GM23248 (cell line): ENCODE measurements at regions not wholly inside any gene's neighbourhood (a gene's known extent, or its start where the extent isn't known, plus 50 kb on each side); places are given as distances from the start of the nearest gene placed in this dataset.

ENCODE experiments used
- DNase-seq: peaks from one replicate; pipeline ENCODE4 v3.0.0-alpha.2; 2015
- H2AFZ ChIP-seq: fragments of 200-600 bp; sonication (generic); 2 replicates; pipeline ENCODE4 v1.6.1; 2016; ENCODE audit warnings: antibody characterized with exemption
- H3F3A ChIP-seq: fragments of 200-600 bp; sonication (generic); 2 replicates; pipeline ENCODE4 v1.6.1; 2016; ENCODE audit warnings: mild to moderate bottlenecking, antibody characterized with exemption, mixed run types; ENCODE audit not compliant: insufficient read depth
- H3K27ac ChIP-seq: fragments of 200-600 bp; sonication (generic); 2 replicates; pipeline ENCODE4 v1.5.1; 2016; ENCODE audit warnings: mild to moderate bottlenecking
- H3K27me3 ChIP-seq: fragments of 200-600 bp; sonication (generic); replicated peaks from 2 replicates; pipeline ENCODE4 v1.6.1; 2016; ENCODE audit warnings: mild to moderate bottlenecking; ENCODE audit not compliant: insufficient read depth
- H3K36me3 ChIP-seq: fragments of 200-600 bp; sonication (generic); 2 replicates; pipeline ENCODE4 v1.6.1; 2016; ENCODE audit warnings: low read depth, mild to moderate bottlenecking
- H3K4me1 ChIP-seq: fragments of 200-600 bp; sonication (generic); 2 replicates; pipeline ENCODE4 v1.6.1; 2016; ENCODE audit warnings: mild to moderate bottlenecking; ENCODE audit not compliant: insufficient read depth
- H3K4me2 ChIP-seq: fragments of 200-600 bp; sonication (generic); one replicate; pipeline ENCODE4 v1.6.1; 2016; ENCODE audit warnings: mild to moderate bottlenecking; ENCODE audit not compliant: unreplicated experiment
- H3K4me3 ChIP-seq: fragments of 200-600 bp; sonication (generic); 2 replicates; pipeline ENCODE4 v1.5.1; 2016; ENCODE audit warnings: mild to moderate bottlenecking
- H3K79me2 ChIP-seq: fragments of 200-600 bp; sonication (generic); 2 replicates; pipeline ENCODE4 v1.6.1; 2016; ENCODE audit warnings: mild to moderate bottlenecking; ENCODE audit not compliant: insufficient read depth
- H3K9ac ChIP-seq: fragments of 200-600 bp; sonication (generic); 2 replicates; pipeline ENCODE4 v1.6.1; 2016; ENCODE audit warnings: mild to moderate bottlenecking
- H3K9me2 ChIP-seq: fragments of 200-600 bp; sonication (generic); 2 replicates; pipeline ENCODE4 v1.6.1; 2016; ENCODE audit warnings: mixed run types, mild to moderate bottlenecking, moderate library complexity; ENCODE audit not compliant: insufficient read depth
- H3K9me3 ChIP-seq: fragments of 200-600 bp; sonication (generic); one replicate; pipeline ENCODE4 v1.6.1; 2017; ENCODE audit warnings: low read depth
- H4K20me1 ChIP-seq: fragments of 200-600 bp; sonication (generic); 2 replicates; pipeline ENCODE4 v1.6.0; 2016; ENCODE audit not compliant: insufficient read depth
- EZH2 ChIP-seq: fragments of 200-600 bp; sonication (generic); IDR thresholded peaks from 2 replicates; pipeline ENCODE4 v1.6.1; 2018; ENCODE audit warnings: antibody characterized with exemption, mild to moderate bottlenecking; ENCODE audit not compliant: insufficient read depth, poor library complexity, severe bottlenecking
- EZH2phosphoT487 ChIP-seq: fragments of 200-600 bp; sonication (generic); IDR thresholded peaks from 2 replicates; pipeline ENCODE4 v1.6.1; 2018; ENCODE audit warnings: antibody characterized with exemption, moderate library complexity, mild to moderate bottlenecking, low read depth; ENCODE audit not compliant: insufficient read depth
- WGBS, 2 experiments: methylation state at CpG; one replicate each; pipeline ENCODE4 v1.1.6; 2015 to 2017; ENCODE audit warnings: low lambda C conversion rate in 2 of 2, low coverage in 1 of 2; ENCODE audit errors: missing lambda C conversion rate in 2 of 2; 5-methylcytosine and 5-hydroxymethylcytosine counted together
- in situ Hi-C: fragments of 300-500 bp; cut with MboI; formaldehyde crosslinking; loops from 2 replicates; pipeline ENCODE4 v1.15.0; 2020

DNA sequence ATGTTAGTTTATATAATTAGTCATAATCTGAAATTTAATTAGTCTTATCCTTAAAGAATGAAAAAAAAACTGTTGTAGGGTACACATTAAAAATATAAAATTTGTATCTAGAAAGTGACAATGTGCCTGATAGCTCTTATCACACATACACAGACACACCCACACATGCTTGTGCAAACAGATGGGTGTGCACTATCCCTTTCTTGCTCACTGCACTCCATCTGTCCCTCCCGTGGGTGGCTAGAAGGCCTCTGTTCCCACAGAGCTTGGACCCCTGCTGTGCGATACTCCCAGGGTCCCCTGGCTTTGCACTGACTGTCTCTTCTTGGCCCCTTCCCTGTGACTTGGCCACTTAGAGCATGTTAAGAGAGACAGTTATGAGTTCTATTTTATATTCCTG is 123.9 kb upstream of the ACKR3 start:
- no peaks in the 10 kb centered on the region for H3K36me3 ChIP-seq
- H3K9me3 ChIP-seq: no peaks in the 10 kb centered on the region
- no peak for DNase-seq
- no peaks in the 10 kb centered on the region for H3F3A ChIP-seq
- TF ChIP-seq EZH2 (no peak), EZH2phosphoT487 (no peak)
- no peaks in the 10 kb centered on the region for H3K4me1 ChIP-seq
- no peak overlapping the region for H3K4me3 ChIP-seq
- H3K79me2 ChIP-seq: no peaks in the 10 kb centered on the region
- in situ Hi-C loops: no loop called here
- no peak overlapping the region for H3K27ac ChIP-seq
- no peaks in the 10 kb centered on the region for H3K9me2 ChIP-seq
- no peak overlapping the region for H3K4me2 ChIP-seq
- H3K9ac ChIP-seq: no peak overlapping the region
- H3K27me3 ChIP-seq: peaks cover 11% of the 10 kb centered on the region
- H4K20me1 ChIP-seq: no peaks in the 10 kb centered on the region
- no peak overlapping the region for H2AFZ ChIP-seq
- 51 to 61% methylated on average over 2 of the region's 2 CpGs for WGBS, 2 experiments

DNA sequence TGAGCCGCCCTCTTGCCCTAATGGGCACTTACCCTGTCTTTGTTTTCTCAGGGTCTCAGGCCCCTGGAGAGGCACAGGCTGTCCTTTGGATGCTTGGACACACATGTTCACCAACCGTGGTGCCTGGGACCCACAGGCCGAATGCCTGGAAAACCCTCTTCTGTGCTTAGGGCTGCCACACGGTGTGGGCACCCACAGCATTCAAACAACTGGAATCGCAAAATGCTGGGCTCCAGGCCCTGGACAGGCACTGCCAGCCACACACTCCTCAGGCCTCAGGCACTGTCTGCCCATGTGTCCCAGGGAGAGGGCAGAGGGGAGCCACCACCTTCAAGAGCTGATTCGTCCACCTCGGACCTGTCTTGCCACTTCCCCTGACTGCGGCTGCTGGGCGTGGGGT is 123.1 kb upstream of the ACKR3 start:
- H3K9ac ChIP-seq: no peak overlapping the region
- H3K9me2 ChIP-seq: no peaks in the 10 kb centered on the region
- H3K79me2 ChIP-seq: no peaks in the 10 kb centered on the region
- H3K36me3 ChIP-seq: no peaks in the 10 kb centered on the region
- WGBS, 2 experiments: 75 to 78% methylated on average over 9 of the region's 9 CpGs
- H3K4me3 ChIP-seq: no peak overlapping the region
- in situ Hi-C loops: no loop called here
- H3K27ac ChIP-seq: no peak overlapping the region
- no peaks in the 10 kb centered on the region for H4K20me1 ChIP-seq
- no peak overlapping the region for H3K4me2 ChIP-seq
- TF ChIP-seq EZH2phosphoT487 (no peak), EZH2 (no peak)
- H3K27me3 ChIP-seq: peaks cover 12% of the 10 kb centered on the region
- H3F3A ChIP-seq: no peaks in the 10 kb centered on the region
- no peak overlapping the region for H2AFZ ChIP-seq
- DNase-seq: no peak
- no peaks in the 10 kb centered on the region for H3K9me3 ChIP-seq
- no peaks in the 10 kb centered on the region for H3K4me1 ChIP-seq

GRCh38 chr2:236449167-236449761 is 120.4 kb upstream of the ACKR3 start:
- Histone ChIP-seq H3K4me3 (no peak overlapping the region), H3K36me3 (no peaks in the 10 kb centered on the region), H4K20me1 (no peaks in the 10 kb centered on the region), H3K9me3 (no peaks in the 10 kb centered on the region), H3F3A (no peaks in the 10 kb centered on the region), H3K27ac (no peak overlapping the region), H3K9me2 (no peaks in the 10 kb centered on the region), H3K9ac (no peak overlapping the region), H3K27me3 (peaks cover 20% of the 10 kb centered on the region; the same call in 1 of the 2 replicates), H3K4me2 (no peak overlapping the region), H3K4me1 (no peaks in the 10 kb centered on the region), H3K79me2 (no peaks in the 10 kb centered on the region), H2AFZ (no peak overlapping the region)
- DNase-seq: no peak
- TF ChIP-seq EZH2phosphoT487 (no peak), EZH2 (no peak)
- WGBS, 2 experiments: 70 to 72% methylated on average over 15 of the region's 15 CpGs
- in situ Hi-C loops: no loop called here

GRCh38 chr2:236452238-236452637 is 117.4 kb upstream of the ACKR3 start:
- H2AFZ ChIP-seq: no peak overlapping the region
- 41 to 48% methylated on average over 3 of the region's 3 CpGs for WGBS, 2 experiments
- H3F3A ChIP-seq: no peaks in the 10 kb centered on the region
- no peaks in the 10 kb centered on the region for H3K9me3 ChIP-seq
- no peak overlapping the region for H3K9ac ChIP-seq
- no peaks in the 10 kb centered on the region for H3K4me1 ChIP-seq
- H3K4me2 ChIP-seq: no peak overlapping the region
- no peaks in the 10 kb centered on the region for H3K79me2 ChIP-seq
- DNase-seq: no peak
- H3K4me3 ChIP-seq: no peak overlapping the region
- H3K36me3 ChIP-seq: no peaks in the 10 kb centered on the region
- H3K27me3 ChIP-seq: peaks cover 30% of the 10 kb centered on the region; the same call in 1 of the 2 replicates
- in situ Hi-C loops: no loop called here
- no peak overlapping the region for H3K27ac ChIP-seq
- no peak for TF ChIP-seq EZH2
- TF ChIP-seq EZH2phosphoT487: no peak
- H4K20me1 ChIP-seq: no peaks in the 10 kb centered on the region
- no peaks in the 10 kb centered on the region for H3K9me2 ChIP-seq

GRCh38 chr2:236454076-236454475 is 115.5 kb upstream of the ACKR3 start:
- no peaks in the 10 kb centered on the region for H3K36me3 ChIP-seq
- no peaks in the 10 kb centered on the region for H3K9me3 ChIP-seq
- H3K79me2 ChIP-seq: no peaks in the 10 kb centered on the region
- H4K20me1 ChIP-seq: no peaks in the 10 kb centered on the region
- WGBS, 2 experiments: 69 to 74% methylated on average over 10 of the region's 10 CpGs
- H3F3A ChIP-seq: no peaks in the 10 kb centered on the region
- no peak overlapping the region for H2AFZ ChIP-seq
- no peak overlapping the region for H3K4me3 ChIP-seq
- H3K27ac ChIP-seq: no peak overlapping the region
- no peaks in the 10 kb centered on the region for H3K4me1 ChIP-seq
- TF ChIP-seq EZH2 (no peak), EZH2phosphoT487 (no peak)
- H3K4me2 ChIP-seq: no peak overlapping the region
- H3K9ac ChIP-seq: no peak overlapping the region
- no peak for DNase-seq
- in situ Hi-C loops: no loop called here
- no peaks in the 10 kb centered on the region for H3K9me2 ChIP-seq
- H3K27me3 ChIP-seq: peaks cover 30% of the 10 kb centered on the region; the same call in 1 of the 2 replicates
